ENCODE measurements at regions not wholly inside any gene's neighbourhood (a gene's known extent, or its start where the extent isn't known, plus 50 kb on each side); places are given as distances from the start of the nearest gene placed in this dataset.

- BruUV-seq (replicated peaks) = no TSS peak
- Histone ChIP-seq H3K27ac (ENCODE audit: low read depth, low read length, poor library complexity, severe bottlenecking) (no peak overlapping the region), H3K36me3 (ENCODE audit: insufficient read depth, low read length, poor library complexity, severe bottlenecking) (no peaks in the 10 kb centered on the region), H3K4me3 (ENCODE audit: low read depth, low read length, poor library complexity, severe bottlenecking) (no peak overlapping the region), H3K27me3 (replicated peaks; ENCODE audit: insufficient read depth, low read depth, low read length, poor library complexity) (no peaks in the 10 kb centered on the region), H3K4me1 (ENCODE audit: insufficient read depth, low read length, poor library complexity, severe bottlenecking) (peaks cover under 1% of the 10 kb centered on the region), H3K9me3 (ENCODE audit: low read depth, low read length, poor library complexity, severe bottlenecking) (no peaks in the 10 kb centered on the region)
- TF ChIP-seq EZH2 (IDR thresholded peaks at IDR 0.05; ENCODE audit: borderline replicate concordance, low read depth, low read length, poor library complexity, severe bottlenecking) (no peak), CTCF (conservative IDR thresholded peaks at IDR 0.05; ENCODE audit: low read depth, low read length) (no peak)
- ChIA-PET POLR2A (ENCODE audit: low non-redundant PET) (no interaction called here), CTCF (no interaction called here)
- no peak for DNase-seq (ENCODE audit: low spot score)
- intact Hi-C loops (cut with micrococcal nuclease; ENCODE audit: unreplicated experiment) = no loop called here
These were observed 309.7 kb upstream of the C2CD4B start for GRCh38 chr15:62474771-62475124.

GRCh38 chr15:62475591-62475990 lies 310.5 kb upstream of the C2CD4B start:
- no TSS peak for BruUV-seq (replicated peaks)
- DNase-seq (ENCODE audit: low spot score) = no peak
- Histone ChIP-seq H3K27ac (ENCODE audit: low read depth, low read length, poor library complexity, severe bottlenecking) (no peak overlapping the region), H3K9me3 (ENCODE audit: low read depth, low read length, poor library complexity, severe bottlenecking) (no peaks in the 10 kb centered on the region), H3K27me3 (replicated peaks; ENCODE audit: insufficient read depth, low read depth, low read length, poor library complexity) (no peaks in the 10 kb centered on the region), H3K4me1 (ENCODE audit: insufficient read depth, low read length, poor library complexity, severe bottlenecking) (no peaks in the 10 kb centered on the region), H3K4me3 (ENCODE audit: low read depth, low read length, poor library complexity, severe bottlenecking) (no peak overlapping the region), H3K36me3 (ENCODE audit: insufficient read depth, low read length, poor library complexity, severe bottlenecking) (no peaks in the 10 kb centered on the region)
- ChIA-PET CTCF (no interaction called here), POLR2A (ENCODE audit: low non-redundant PET) (no interaction called here)
- no peak for TF ChIP-seq EZH2 (IDR thresholded peaks at IDR 0.05; ENCODE audit: borderline replicate concordance, low read depth, low read length, poor library complexity, severe bottlenecking)
- no peak for TF ChIP-seq CTCF (conservative IDR thresholded peaks at IDR 0.05; ENCODE audit: low read depth, low read length)
- intact Hi-C loops (cut with micrococcal nuclease; ENCODE audit: unreplicated experiment) = no loop called here

- H3K27ac ChIP-seq (ENCODE audit: low read depth, low read length, poor library complexity, severe bottlenecking) = no peak overlapping the region
- H3K4me3 ChIP-seq (ENCODE audit: low read depth, low read length, poor library complexity, severe bottlenecking) = no peak overlapping the region
- ChIA-PET CTCF (no interaction called here), POLR2A (ENCODE audit: low non-redundant PET) (no interaction called here)
- no TSS peak for BruUV-seq (replicated peaks)
- H3K9me3 ChIP-seq (ENCODE audit: low read depth, low read length, poor library complexity, severe bottlenecking) = no peaks in the 10 kb centered on the region
- H3K27me3 ChIP-seq (replicated peaks; ENCODE audit: insufficient read depth, low read depth, low read length, poor library complexity) = no peaks in the 10 kb centered on the region
- intact Hi-C loops (cut with micrococcal nuclease; ENCODE audit: unreplicated experiment) = no loop called here
- no peaks in the 10 kb centered on the region for H3K4me1 ChIP-seq (ENCODE audit: insufficient read depth, low read length, poor library complexity, severe bottlenecking)
- TF ChIP-seq EZH2 (IDR thresholded peaks at IDR 0.05; ENCODE audit: borderline replicate concordance, low read depth, low read length, poor library complexity, severe bottlenecking) = no peak
- no peak for TF ChIP-seq CTCF (conservative IDR thresholded peaks at IDR 0.05; ENCODE audit: low read depth, low read length)
- DNase-seq (ENCODE audit: low spot score) = no peak
- no peaks in the 10 kb centered on the region for H3K36me3 ChIP-seq (ENCODE audit: insufficient read depth, low read length, poor library complexity, severe bottlenecking)
These were observed 311.1 kb upstream of the C2CD4B start for GRCh38 chr15:62476163-62476562.

All from A673 (cell line).